ENCODE measurements at regions not wholly inside any gene's neighbourhood (a gene's known extent, or its start where the extent isn't known, plus 50 kb on each side); places are given as distances from the start of the nearest gene placed in this dataset.
A peak's percentile ranks its signal among the peaks of the same experiment; 100 is the strongest.

DNA sequence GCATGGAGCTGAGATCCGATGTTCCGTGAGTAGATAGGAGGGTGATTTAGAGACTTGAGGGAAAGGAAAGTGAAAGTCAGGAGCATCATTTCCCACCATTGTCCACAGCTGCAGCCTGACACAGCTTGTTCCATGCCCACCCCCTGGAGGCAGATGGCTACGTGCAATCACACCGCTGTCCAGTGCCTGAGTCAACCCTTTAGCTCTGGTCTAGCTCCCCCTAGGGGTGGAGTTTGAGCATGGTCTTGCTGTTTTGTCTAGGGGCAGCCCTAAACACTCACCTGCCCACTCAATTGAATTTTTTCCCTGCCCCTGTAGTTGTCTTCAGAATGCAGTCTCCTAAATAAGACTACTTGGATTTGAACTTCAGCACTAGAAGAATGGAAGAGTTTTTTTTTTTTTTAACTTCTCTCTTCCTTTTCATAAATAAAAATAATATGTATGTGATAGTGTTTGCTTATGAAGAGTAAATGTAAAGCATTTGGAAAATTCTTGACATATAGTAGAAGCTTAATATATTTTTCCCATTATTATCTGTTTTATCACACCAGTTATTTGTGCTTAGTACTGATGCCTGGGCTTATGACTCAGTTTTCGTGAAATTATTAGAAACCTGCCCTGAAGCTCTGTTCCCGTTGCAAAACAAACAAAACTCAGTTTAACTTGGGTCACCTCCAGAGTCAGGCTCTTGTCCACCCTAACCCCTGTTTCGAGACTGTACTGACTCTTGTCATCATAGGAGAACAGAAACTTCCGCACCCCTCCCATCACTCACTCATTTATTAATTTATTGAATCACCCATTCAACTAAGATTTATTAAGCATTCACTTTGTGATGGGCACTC is 814.8 kb downstream of the MAFB start:
- Mint-ChIP-seq H3K4me3 (no peak overlapping the region), H3K36me3 (no peaks in the 10 kb centered on the region), H3K9me3 (no peaks in the 10 kb centered on the region), H3K27ac (no peak overlapping the region), H3K4me1 (peaks cover 28% of the 10 kb centered on the region), H3K27me3 (ENCODE audit: low read depth) (no peaks in the 10 kb centered on the region)
- TF ChIP-seq ZBTB21 (CRISPR knock-in tag; IDR thresholded peaks at IDR 0.05; ENCODE audit: borderline replicate concordance), result no peak
- no peak for TF ChIP-seq ZNF396 (CRISPR knock-in tag; IDR thresholded peaks at IDR 0.05; ENCODE audit: borderline replicate concordance)
- TF ChIP-seq, protein P1, sequence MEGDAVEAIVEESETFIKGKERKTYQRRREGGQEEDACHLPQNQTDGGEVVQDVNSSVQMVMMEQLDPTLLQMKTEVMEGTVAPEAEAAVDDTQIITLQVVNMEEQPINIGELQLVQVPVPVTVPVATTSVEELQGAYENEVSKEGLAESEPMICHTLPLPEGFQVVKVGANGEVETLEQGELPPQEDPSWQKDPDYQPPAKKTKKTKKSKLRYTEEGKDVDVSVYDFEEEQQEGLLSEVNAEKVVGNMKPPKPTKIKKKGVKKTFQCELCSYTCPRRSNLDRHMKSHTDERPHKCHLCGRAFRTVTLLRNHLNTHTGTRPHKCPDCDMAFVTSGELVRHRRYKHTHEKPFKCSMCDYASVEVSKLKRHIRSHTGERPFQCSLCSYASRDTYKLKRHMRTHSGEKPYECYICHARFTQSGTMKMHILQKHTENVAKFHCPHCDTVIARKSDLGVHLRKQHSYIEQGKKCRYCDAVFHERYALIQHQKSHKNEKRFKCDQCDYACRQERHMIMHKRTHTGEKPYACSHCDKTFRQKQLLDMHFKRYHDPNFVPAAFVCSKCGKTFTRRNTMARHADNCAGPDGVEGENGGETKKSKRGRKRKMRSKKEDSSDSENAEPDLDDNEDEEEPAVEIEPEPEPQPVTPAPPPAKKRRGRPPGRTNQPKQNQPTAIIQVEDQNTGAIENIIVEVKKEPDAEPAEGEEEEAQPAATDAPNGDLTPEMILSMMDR (IDR thresholded peaks at IDR 0.05), result peak; percentile 93
- peak; percentile 70; the same call in 1 of the 2 replicates for TF ChIP-seq ZSCAN18 (CRISPR knock-in tag; IDR thresholded peaks at IDR 0.05)
- TF ChIP-seq ZNF423 (CRISPR knock-in tag; IDR thresholded peaks at IDR 0.05), result 0 out of 2 replicates have a peak, but pooled peaks have one; percentile 25
- no peak for TF ChIP-seq TP53 (CRISPR knock-in tag; IDR thresholded peaks at IDR 0.05)
- DNase-seq (ENCODE audit: low spot score), result peak; percentile 87
- ChIA-PET CTCF (interaction anchor here (0.5 to 2.2 kb wide), 66 partner anchors 9 to 1243 kb away, joined by 3 to 47 read pairs (median 3); partner anchors contain the start of gene MAFB), POLR2A (interaction anchor here (0.5 kb wide), 1 partner anchor 1073 kb away, joined by 3 read pairs; no protein-coding TSS in a partner anchor)
- peak; percentile 97 for ATAC-seq

- H3K4me3 Mint-ChIP-seq, result no peak overlapping the region
- DNase-seq (ENCODE audit: low spot score) (no peak), ATAC-seq (no peak)
- no peak overlapping the region for H3K27ac Mint-ChIP-seq
- no peaks in the 10 kb centered on the region for H3K27me3 Mint-ChIP-seq (ENCODE audit: low read depth)
- no peaks in the 10 kb centered on the region for H3K9me3 Mint-ChIP-seq
- H3K36me3 Mint-ChIP-seq, result no peaks in the 10 kb centered on the region
- ChIA-PET CTCF (interaction anchor here (0.5 to 2.2 kb wide), 50 partner anchors 9 to 1055 kb away, joined by 3 to 47 read pairs (median 4); partner anchors contain the start of gene MAFB), POLR2A (no interaction called here)
- peaks cover 19% of the 10 kb centered on the region for H3K4me1 Mint-ChIP-seq
- TF ChIP-seq, protein P2, sequence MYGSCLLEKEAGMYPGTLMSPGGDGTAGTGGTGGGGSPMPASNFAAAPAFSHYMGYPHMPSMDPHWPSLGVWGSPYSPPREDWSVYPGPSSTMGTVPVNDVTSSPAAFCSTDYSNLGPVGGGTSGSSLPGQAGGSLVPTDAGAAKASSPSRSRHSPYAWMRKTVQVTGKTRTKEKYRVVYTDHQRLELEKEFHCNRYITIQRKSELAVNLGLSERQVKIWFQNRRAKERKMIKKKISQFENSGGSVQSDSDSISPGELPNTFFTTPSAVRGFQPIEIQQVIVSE (CRISPR knock-in tag; IDR thresholded peaks at IDR 0.05; ENCODE audit: borderline replicate concordance), result no peak
- TF ChIP-seq ZNF232 (CRISPR knock-in tag; IDR thresholded peaks at IDR 0.05), result no peak
- TF ChIP-seq HMGXB4 (CRISPR knock-in tag; IDR thresholded peaks at IDR 0.05), result no peak
- TF ChIP-seq AR (CRISPR knock-in tag; IDR thresholded peaks at IDR 0.05), result no peak
- no peak for TF ChIP-seq NFE2L1 (CRISPR knock-in tag; IDR thresholded peaks at IDR 0.05)
- TF ChIP-seq, protein P3, sequence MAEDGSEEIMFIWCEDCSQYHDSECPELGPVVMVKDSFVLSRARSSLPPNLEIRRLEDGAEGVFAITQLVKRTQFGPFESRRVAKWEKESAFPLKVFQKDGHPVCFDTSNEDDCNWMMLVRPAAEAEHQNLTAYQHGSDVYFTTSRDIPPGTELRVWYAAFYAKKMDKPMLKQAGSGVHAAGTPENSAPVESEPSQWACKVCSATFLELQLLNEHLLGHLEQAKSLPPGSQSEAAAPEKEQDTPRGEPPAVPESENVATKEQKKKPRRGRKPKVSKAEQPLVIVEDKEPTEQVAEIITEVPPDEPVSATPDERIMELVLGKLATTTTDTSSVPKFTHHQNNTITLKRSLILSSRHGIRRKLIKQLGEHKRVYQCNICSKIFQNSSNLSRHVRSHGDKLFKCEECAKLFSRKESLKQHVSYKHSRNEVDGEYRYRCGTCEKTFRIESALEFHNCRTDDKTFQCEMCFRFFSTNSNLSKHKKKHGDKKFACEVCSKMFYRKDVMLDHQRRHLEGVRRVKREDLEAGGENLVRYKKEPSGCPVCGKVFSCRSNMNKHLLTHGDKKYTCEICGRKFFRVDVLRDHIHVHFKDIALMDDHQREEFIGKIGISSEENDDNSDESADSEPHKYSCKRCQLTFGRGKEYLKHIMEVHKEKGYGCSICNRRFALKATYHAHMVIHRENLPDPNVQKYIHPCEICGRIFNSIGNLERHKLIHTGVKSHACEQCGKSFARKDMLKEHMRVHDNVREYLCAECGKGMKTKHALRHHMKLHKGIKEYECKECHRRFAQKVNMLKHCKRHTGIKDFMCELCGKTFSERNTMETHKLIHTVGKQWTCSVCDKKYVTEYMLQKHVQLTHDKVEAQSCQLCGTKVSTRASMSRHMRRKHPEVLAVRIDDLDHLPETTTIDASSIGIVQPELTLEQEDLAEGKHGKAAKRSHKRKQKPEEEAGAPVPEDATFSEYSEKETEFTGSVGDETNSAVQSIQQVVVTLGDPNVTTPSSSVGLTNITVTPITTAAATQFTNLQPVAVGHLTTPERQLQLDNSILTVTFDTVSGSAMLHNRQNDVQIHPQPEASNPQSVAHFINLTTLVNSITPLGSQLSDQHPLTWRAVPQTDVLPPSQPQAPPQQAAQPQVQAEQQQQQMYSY (CRISPR knock-in tag; IDR thresholded peaks at IDR 0.05), result no peak
- no peak for TF ChIP-seq ZNF281 (CRISPR knock-in tag; IDR thresholded peaks at IDR 0.05)
- TF ChIP-seq FOXP4 (CRISPR knock-in tag; IDR thresholded peaks at IDR 0.05), result no peak
- TF ChIP-seq NFYB (CRISPR knock-in tag; conservative IDR thresholded peaks at IDR 0.05; ENCODE audit: low read depth), result no peak
Measured at GRCh38 chr20:39873286-39873685, 815.8 kb downstream of the MAFB start.

Data from WTC11 (cell line).